HepG2 (cell line): ENCODE measurements at regions not wholly inside any gene's neighbourhood (a gene's known extent, or its start where the extent isn't known, plus 50 kb on each side); places are given as distances from the start of the nearest gene placed in this dataset.

Experiments used
- AHR ChIP-seq: IDR thresholded peaks from 2 replicates; pipeline ENCODE4 v1.6.1; 2018; ENCODE audit warnings: missing genetic modification reagents, missing compliant biosample characterization
- NBN ChIP-seq: fragments of 450-650 bp; conservative IDR thresholded peaks from 2 replicates; pipeline ENCODE4 v1.6.1; 2017
- NFKBIZ ChIP-seq: IDR thresholded peaks from 2 replicates; pipeline ENCODE4 v1.6.1; 2018; ENCODE audit warnings: missing genetic modification reagents, missing compliant biosample characterization
- TEF ChIP-seq: sonication (generic); formaldehyde crosslinking; IDR thresholded peaks from 2 replicates; pipeline ENCODE4 v1.5.0; 2020; ENCODE audit warnings: missing genetic modification reagents
- ZBTB43 ChIP-seq: sonication (generic); formaldehyde crosslinking; conservative IDR thresholded peaks from 2 replicates; pipeline ENCODE4 v1.4.0; 2020; ENCODE audit warnings: missing genetic modification reagents
- ZNF292 ChIP-seq: sonication (generic); formaldehyde crosslinking; IDR thresholded peaks from 2 replicates; pipeline ENCODE4 v1.8.1; 2022; ENCODE audit warnings: mild to moderate bottlenecking, low read depth, missing genetic modification reagents, borderline replicate concordance
- ZNF556 ChIP-seq: sonication (generic); formaldehyde crosslinking; IDR thresholded peaks from 2 replicates; pipeline ENCODE4 v1.4.0; 2020; ENCODE audit warnings: mild to moderate bottlenecking, missing genetic modification reagents, borderline replicate concordance

GRCh38 chr7:68587599-68587998 is 1010.7 kb upstream of the AUTS2 start:
- TF ChIP-seq ZBTB43 (CRISPR knock-in tag) (no peak), NFKBIZ (CRISPR knock-in tag) (no peak), AHR (no peak), ZNF292 (CRISPR knock-in tag) (no peak), TEF (no peak), ZNF556 (CRISPR knock-in tag) (no peak), NBN (no peak)
